Body of pancreas (tissue), 4 donors: ENCODE measurements at regions not wholly inside any gene's neighbourhood (a gene's known extent, or its start where the extent isn't known, plus 50 kb on each side); places are given as distances from the start of the nearest gene placed in this dataset.

Experiments
- CTCF ChIP-seq, 7 experiments: fragments of 450-650 bp in 4 of 7; fragments of 200-600 bp in 3 of 7; sonication (generic) in 3 of 7; IDR thresholded peaks; one replicate each; pipeline ENCODE4 v1.5.1; 2016 to 2019; ENCODE audit warnings: antibody characterized with exemption in 7 of 7
- POLR2A ChIP-seq, 3 donors: fragments of 450-650 bp; IDR thresholded peaks; one replicate each; pipeline ENCODE4 v1.6.1; 2016; ENCODE audit warnings: antibody characterized with exemption in 3 of 3, mild to moderate bottlenecking in 2 of 3

DNA sequence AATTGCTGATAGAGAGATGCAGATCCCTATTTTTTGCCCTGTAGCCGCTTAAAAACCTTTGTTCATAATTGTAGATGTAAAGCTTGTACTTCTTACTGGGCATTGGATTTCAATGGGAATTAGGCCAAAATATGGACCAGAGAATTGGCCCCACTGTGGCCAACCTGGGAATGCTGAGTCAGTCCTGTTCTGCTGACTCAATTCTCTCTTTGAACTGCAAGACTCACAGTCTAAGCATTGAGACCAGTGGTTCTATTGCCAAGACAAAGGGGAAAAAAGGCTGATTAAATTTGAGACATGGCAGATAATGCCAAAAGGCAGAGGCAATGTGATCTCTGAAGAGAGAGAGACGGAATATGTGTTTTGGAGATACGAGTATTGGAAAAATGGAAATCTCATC, 72.5 kb upstream of the UBL3 start:
- no peak for TF ChIP-seq CTCF (IDR thresholded peaks at IDR 0.05)
- no peak for TF ChIP-seq POLR2A (IDR thresholded peaks at IDR 0.05)
